Retinal pigment epithelial cell (primary cell): ENCODE measurements at regions not wholly inside any gene's neighbourhood (a gene's known extent, or its start where the extent isn't known, plus 50 kb on each side); places are given as distances from the start of the nearest gene placed in this dataset.
A peak's percentile ranks its signal among the peaks of the same experiment; 100 is the strongest.

Source experiments
- DNase-seq: peaks from one replicate; pipeline ENCODE4 v3.0.0-alpha.2; 2010; ENCODE audit warnings: low read depth
- H3K4me3 ChIP-seq: 2 replicates; pipeline ENCODE4 v1.5.1; 2011; ENCODE audit warnings: mild to moderate bottlenecking, low read length, control low read depth, moderate library complexity
- CTCF ChIP-seq: conservative IDR thresholded peaks from 2 replicates; pipeline ENCODE4 v1.5.1; 2011; ENCODE audit warnings: low read depth, low read length, control low read depth, inconsistent platforms

GRCh38 chr3:25044762-25045710, 383.0 kb upstream of the RARB start:
- peak; percentile 75 for DNase-seq
- H3K4me3 ChIP-seq, result no peak overlapping the region
- no peak for TF ChIP-seq CTCF

GRCh38 chr3:25046911-25047771, 380.9 kb upstream of the RARB start:
- no peak overlapping the region for H3K4me3 ChIP-seq
- TF ChIP-seq CTCF, result no peak
- DNase-seq, result peak; percentile 90

GRCh38 chr3:25049304-25049703, 378.8 kb upstream of the RARB start:
- TF ChIP-seq CTCF, result no peak
- no peak overlapping the region for H3K4me3 ChIP-seq
- DNase-seq, result no peak

- H3K4me3 ChIP-seq, result no peak overlapping the region
- no peak for DNase-seq
- no peak for TF ChIP-seq CTCF
Measured at GRCh38 chr3:25053360-25053759, 374.7 kb upstream of the RARB start.

- TF ChIP-seq CTCF, result no peak
- DNase-seq, result no peak
Measured at GRCh38 chr3:25056036-25056755, 371.9 kb upstream of the RARB start.

GRCh38 chr3:25056803-25057351, 371.2 kb upstream of the RARB start:
- DNase-seq, result no peak
- H3K4me3 ChIP-seq, result no peak overlapping the region
- TF ChIP-seq CTCF, result no peak

More at GRCh38 chr3:25056036-25056755, 371.9 kb upstream of the RARB start:
- H3K4me3 ChIP-seq, result no peak overlapping the region
